ENCODE measurements at regions not wholly inside any gene's neighbourhood (a gene's known extent, or its start where the extent isn't known, plus 50 kb on each side); places are given as distances from the start of the nearest gene placed in this dataset.
"Not testable (repeated sequence)": the region's sequence is repeated elsewhere in the genome, so short reads cannot be mapped to it uniquely, and the experiment has no call there.

GRCh38 chr21:13889176-13889575, 279.6 kb downstream of the POTED start:
- TF ChIP-seq EZH2 (IDR thresholded peaks at IDR 0.05), result not testable (repeated sequence)
- TF ChIP-seq, protein P1, sequence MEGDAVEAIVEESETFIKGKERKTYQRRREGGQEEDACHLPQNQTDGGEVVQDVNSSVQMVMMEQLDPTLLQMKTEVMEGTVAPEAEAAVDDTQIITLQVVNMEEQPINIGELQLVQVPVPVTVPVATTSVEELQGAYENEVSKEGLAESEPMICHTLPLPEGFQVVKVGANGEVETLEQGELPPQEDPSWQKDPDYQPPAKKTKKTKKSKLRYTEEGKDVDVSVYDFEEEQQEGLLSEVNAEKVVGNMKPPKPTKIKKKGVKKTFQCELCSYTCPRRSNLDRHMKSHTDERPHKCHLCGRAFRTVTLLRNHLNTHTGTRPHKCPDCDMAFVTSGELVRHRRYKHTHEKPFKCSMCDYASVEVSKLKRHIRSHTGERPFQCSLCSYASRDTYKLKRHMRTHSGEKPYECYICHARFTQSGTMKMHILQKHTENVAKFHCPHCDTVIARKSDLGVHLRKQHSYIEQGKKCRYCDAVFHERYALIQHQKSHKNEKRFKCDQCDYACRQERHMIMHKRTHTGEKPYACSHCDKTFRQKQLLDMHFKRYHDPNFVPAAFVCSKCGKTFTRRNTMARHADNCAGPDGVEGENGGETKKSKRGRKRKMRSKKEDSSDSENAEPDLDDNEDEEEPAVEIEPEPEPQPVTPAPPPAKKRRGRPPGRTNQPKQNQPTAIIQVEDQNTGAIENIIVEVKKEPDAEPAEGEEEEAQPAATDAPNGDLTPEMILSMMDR (IDR thresholded peaks at IDR 0.05), result not testable (repeated sequence)

Data from neural progenitor cell (in vitro differentiated cells).